IMR-90 (cell line): ENCODE measurements at regions not wholly inside any gene's neighbourhood (a gene's known extent, or its start where the extent isn't known, plus 50 kb on each side); places are given as distances from the start of the nearest gene placed in this dataset.

Experiments used
- ATAC-seq: fragments of 200-7000 bp; cut with Tn5 transposase; 2 replicates; pipeline ENCODE4 v1.9.1; 2020; ENCODE audit warnings: low read depth, mild to moderate bottlenecking, moderate library complexity
- BruUV-seq: library from RNA; stranded (reverse); fragments of 400-500 nt; replicated peaks from 2 replicates; lab custom pipeline; 2021; lab: Mats Ljungman, UMichigan
- CTCF ChIA-PET: fragments of 300-600 bp; formaldehyde crosslinking; extraction: SDS; loops from one replicate; lab custom pipeline; 2021; ENCODE audit warnings: antibody characterized with exemption; lab: Yijun Ruan, JAX
- POLR2A ChIA-PET: fragments of 300-600 bp; sonication (Branson Sonifier 250); formaldehyde crosslinking; loops from one replicate; lab custom pipeline; 2022; ENCODE audit warnings: antibody characterized with exemption; ENCODE audit not compliant: unreplicated experiment; lab: Charles Lee
- DNase-seq: peaks from one replicate; pipeline ENCODE4 v3.0.0; 2013
- H2AFZ ChIP-seq: replicated peaks from 2 replicates; pipeline ENCODE3; 2013; ENCODE audit warnings: low read length, mild to moderate bottlenecking; ENCODE audit not compliant: poor library complexity
- H2AK5ac ChIP-seq: 2 replicates; pipeline ENCODE4 v1.6.1; 2013; ENCODE audit warnings: low read depth, low read length, inconsistent platforms
- H2AK9ac ChIP-seq: replicated peaks from 2 replicates; pipeline ENCODE3; 2013; ENCODE audit warnings: mild to moderate bottlenecking, low read depth, low read length, moderate library complexity; ENCODE audit not compliant: poor library complexity
- H2BK120ac ChIP-seq: 2 replicates; pipeline ENCODE4 v1.6.1; 2013; ENCODE audit warnings: low read depth, low read length, inconsistent platforms
- H2BK15ac ChIP-seq: 3 replicates; pipeline ENCODE4 v1.6.1; 2013; ENCODE audit warnings: low read depth, low read length, inconsistent platforms
- H2BK20ac ChIP-seq: 2 replicates; pipeline ENCODE4 v1.6.1; 2013; ENCODE audit warnings: low read depth, mild to moderate bottlenecking, inconsistent platforms, low read length, moderate library complexity
- H2BK5ac ChIP-seq: 2 replicates; pipeline ENCODE4 v1.6.1; 2013; ENCODE audit warnings: mild to moderate bottlenecking, low read depth, low read length, inconsistent platforms; ENCODE audit not compliant: poor library complexity, severe bottlenecking
- H3K14ac ChIP-seq: replicated peaks from 2 replicates; pipeline ENCODE4 v1.6.1; 2013; ENCODE audit warnings: low read depth, low read length, inconsistent platforms
- H3K18ac ChIP-seq: 2 replicates; pipeline ENCODE4 v1.6.1; 2013; ENCODE audit warnings: low read depth, low read length, control low read depth
- H3K23ac ChIP-seq: 2 replicates; pipeline ENCODE4 v1.6.1; 2013; ENCODE audit warnings: low read depth, low read length, inconsistent platforms
- H3K27ac ChIP-seq: 2 replicates; pipeline ENCODE4 v1.5.1; 2013; ENCODE audit warnings: mild to moderate bottlenecking, control low read depth, low read length; ENCODE audit not compliant: insufficient read depth
- H3K27me3 ChIP-seq: 2 replicates; pipeline ENCODE4 v1.6.1; 2013; ENCODE audit warnings: low read length; ENCODE audit not compliant: control insufficient read depth, insufficient read depth
- H3K36me3 ChIP-seq: 2 replicates; pipeline ENCODE4 v1.6.1; 2013; ENCODE audit warnings: low read length, mixed read lengths; ENCODE audit not compliant: control insufficient read depth, insufficient read depth
- H3K4ac ChIP-seq: 2 replicates; pipeline ENCODE4 v1.6.1; 2013; ENCODE audit warnings: low read depth, low read length, inconsistent platforms
- H3K4me1 ChIP-seq: 2 replicates; pipeline ENCODE4 v1.6.1; 2013; ENCODE audit warnings: low read length, mixed read lengths; ENCODE audit not compliant: control insufficient read depth, insufficient read depth
- H3K4me2 ChIP-seq: 2 replicates; pipeline ENCODE4 v1.6.1; 2013; ENCODE audit warnings: low read depth, mild to moderate bottlenecking, control low read depth, low read length, moderate library complexity
- H3K4me3 ChIP-seq: 2 replicates; pipeline ENCODE4 v1.5.1; 2013; ENCODE audit warnings: low read depth, mild to moderate bottlenecking, control low read depth, low read length, moderate library complexity; ENCODE audit not compliant: insufficient read depth
- H3K56ac ChIP-seq: 2 replicates; pipeline ENCODE4 v1.6.1; 2013; ENCODE audit warnings: low read length, inconsistent platforms; ENCODE audit not compliant: insufficient read depth; ENCODE audit errors: extremely low read depth
- H3K79me1 ChIP-seq, 2 experiments: 2 replicates each; pipeline ENCODE4 v1.6.1; 2013; ENCODE audit warnings: low read length in 2 of 2, inconsistent platforms in 1 of 2, low read depth in 1 of 2
- H3K9ac ChIP-seq: 2 replicates; pipeline ENCODE4 v1.6.1; 2013; ENCODE audit warnings: low read depth, low read length, control low read depth
- H3K9me1 ChIP-seq: 2 replicates; pipeline ENCODE4 v1.6.1; 2013; ENCODE audit warnings: low read length, inconsistent platforms; ENCODE audit not compliant: insufficient read depth
- H3K9me3 ChIP-seq: 2 replicates; pipeline ENCODE4 v1.6.1; 2013; ENCODE audit warnings: low read length; ENCODE audit not compliant: control insufficient read depth, insufficient read depth
- H4K20me1 ChIP-seq: 2 replicates; pipeline ENCODE4 v1.6.1; 2013; ENCODE audit warnings: low read length, inconsistent platforms; ENCODE audit not compliant: insufficient read depth
- H4K5ac ChIP-seq: 2 replicates; pipeline ENCODE4 v1.6.1; 2013; ENCODE audit warnings: mild to moderate bottlenecking, low read depth, low read length, control low read depth
- H4K8ac ChIP-seq, 2 experiments: 2 replicates each; pipeline ENCODE4 v1.6.1; 2013; ENCODE audit warnings: low read depth in 2 of 2, low read length in 2 of 2, control low read depth in 1 of 2, inconsistent platforms in 1 of 2
- H4K91ac ChIP-seq: 2 replicates; pipeline ENCODE4 v1.6.1; 2013; ENCODE audit warnings: low read depth, low read length, inconsistent platforms; ENCODE audit not compliant: insufficient read depth
- BHLHE40 ChIP-seq: fragments of 150-350 bp; IDR thresholded peaks from 2 replicates; pipeline ENCODE4 v1.6.1; 2016; ENCODE audit warnings: mild to moderate bottlenecking, low read depth, low read length
- CEBPB ChIP-seq: IDR thresholded peaks from 2 replicates; pipeline ENCODE4 v1.6.1; 2012; ENCODE audit warnings: low read depth, low read length, improper control_type of control experiment
- MAZ ChIP-seq: IDR thresholded peaks from 2 replicates; pipeline ENCODE4 v1.6.1; 2012; ENCODE audit warnings: low read depth, mild to moderate bottlenecking, low read length, improper control_type of control experiment, moderate library complexity, borderline replicate concordance
- MXI1 ChIP-seq: IDR thresholded peaks from 2 replicates; pipeline ENCODE4 v1.6.1; 2012; ENCODE audit warnings: low read depth, mild to moderate bottlenecking, low read length, moderate library complexity, borderline replicate concordance
- POLR2A ChIP-seq: IDR thresholded peaks from 2 replicates; pipeline ENCODE4 v1.6.1; 2012; ENCODE audit warnings: mild to moderate bottlenecking, low read depth, low read length
- RAD21 ChIP-seq: IDR thresholded peaks from 2 replicates; pipeline ENCODE4 v1.6.1; 2012; ENCODE audit warnings: low read length, improper control_type of control experiment
- SMC3 ChIP-seq: fragments of 150-350 bp; IDR thresholded peaks from 2 replicates; pipeline ENCODE4 v1.6.1; 2016; ENCODE audit warnings: low read depth, mild to moderate bottlenecking, antibody characterized with exemption, low read length, moderate library complexity
- WGBS, 2 experiments: methylation state at CpG; one replicate each; pipeline versions ENCODE4 v1.1.5 to v1.1.7; 2013; ENCODE audit warnings: missing lambda C conversion rate in 2 of 2; ENCODE audit not compliant: insufficient read length in 1 of 2; ENCODE audit errors: extremely low coverage in 2 of 2; 5-methylcytosine and 5-hydroxymethylcytosine counted together
- dilution Hi-C: fragments of 300-500 bp; cut with HindIII; formaldehyde crosslinking; loops from one replicate; pipeline ENCODE4 v1.14.3; 2018; ENCODE audit warnings: low sequenced_read_pairs; ENCODE audit not compliant: unreplicated experiment
- in situ Hi-C: fragments of 300-500 bp; cut with MboI; formaldehyde crosslinking; loops from 3 replicates; pipeline ENCODE4 v1.14.3; 2019; ENCODE audit warnings: low sequenced_read_pairs, inconsistent platforms, mixed read lengths
- intact Hi-C: fragments of 100-400 bp; cut with micrococcal nuclease; formaldehyde crosslinking; loops from 2 replicates; pipeline ENCODE4 v1.10.0; 2022
- TF ChIP-seq, protein P1 (sequence below): conservative IDR thresholded peaks from 2 replicates; pipeline ENCODE4 v1.5.1; 2012; ENCODE audit warnings: mild to moderate bottlenecking, low read depth, low read length, improper control_type of control experiment
- TF ChIP-seq, protein P2 (sequence below): fragments of 150-350 bp; IDR thresholded peaks from 2 replicates; pipeline ENCODE4 v1.6.1; 2017; ENCODE audit warnings: mild to moderate bottlenecking, antibody characterized with exemption, low read length, low read depth

DNA sequence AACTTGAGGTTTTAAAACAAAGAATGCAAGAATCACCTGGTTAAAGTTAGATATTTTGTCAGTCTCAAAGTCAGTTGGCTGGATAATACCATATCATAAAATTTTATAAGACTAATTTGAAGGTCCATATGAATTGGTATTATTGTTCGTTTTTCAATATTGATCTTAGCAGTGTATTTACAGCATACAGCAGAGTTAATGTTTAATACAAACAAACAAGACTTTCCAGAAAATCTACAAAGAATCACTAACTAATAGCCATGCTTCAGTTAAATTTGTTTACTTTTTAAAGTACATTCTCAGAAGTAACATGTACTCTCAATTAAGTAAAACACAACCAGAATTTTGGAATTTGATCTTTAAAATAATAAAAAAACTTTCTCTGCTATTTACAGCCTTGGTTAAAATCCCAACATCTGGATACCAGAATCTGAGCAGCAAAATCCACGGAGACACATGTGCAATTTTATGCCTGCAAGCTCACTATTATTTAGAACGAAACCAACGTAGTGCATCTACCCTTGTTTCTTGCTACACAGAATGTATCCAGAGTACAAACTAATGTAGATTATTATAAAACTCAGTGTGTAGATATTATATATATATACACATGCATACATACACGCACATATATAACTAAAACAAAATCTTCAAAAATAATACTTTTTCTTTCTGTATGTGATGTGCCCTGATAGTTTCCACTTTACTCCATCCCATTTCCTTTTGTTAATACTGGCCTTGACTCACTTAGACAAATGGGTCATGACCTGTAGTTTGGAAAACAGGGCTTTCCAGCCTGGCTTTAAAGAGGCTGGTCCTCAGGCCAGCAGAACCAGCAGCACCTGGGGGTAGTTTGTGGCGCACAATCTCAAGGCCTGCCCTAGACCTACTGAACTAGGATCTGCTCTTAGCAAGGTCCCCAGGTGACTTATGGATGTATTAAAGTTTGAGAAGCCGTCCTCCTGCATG, 63.6 kb upstream of the ERG start (continued):
- TF ChIP-seq, protein P1, sequence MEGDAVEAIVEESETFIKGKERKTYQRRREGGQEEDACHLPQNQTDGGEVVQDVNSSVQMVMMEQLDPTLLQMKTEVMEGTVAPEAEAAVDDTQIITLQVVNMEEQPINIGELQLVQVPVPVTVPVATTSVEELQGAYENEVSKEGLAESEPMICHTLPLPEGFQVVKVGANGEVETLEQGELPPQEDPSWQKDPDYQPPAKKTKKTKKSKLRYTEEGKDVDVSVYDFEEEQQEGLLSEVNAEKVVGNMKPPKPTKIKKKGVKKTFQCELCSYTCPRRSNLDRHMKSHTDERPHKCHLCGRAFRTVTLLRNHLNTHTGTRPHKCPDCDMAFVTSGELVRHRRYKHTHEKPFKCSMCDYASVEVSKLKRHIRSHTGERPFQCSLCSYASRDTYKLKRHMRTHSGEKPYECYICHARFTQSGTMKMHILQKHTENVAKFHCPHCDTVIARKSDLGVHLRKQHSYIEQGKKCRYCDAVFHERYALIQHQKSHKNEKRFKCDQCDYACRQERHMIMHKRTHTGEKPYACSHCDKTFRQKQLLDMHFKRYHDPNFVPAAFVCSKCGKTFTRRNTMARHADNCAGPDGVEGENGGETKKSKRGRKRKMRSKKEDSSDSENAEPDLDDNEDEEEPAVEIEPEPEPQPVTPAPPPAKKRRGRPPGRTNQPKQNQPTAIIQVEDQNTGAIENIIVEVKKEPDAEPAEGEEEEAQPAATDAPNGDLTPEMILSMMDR = no peak

DNA sequence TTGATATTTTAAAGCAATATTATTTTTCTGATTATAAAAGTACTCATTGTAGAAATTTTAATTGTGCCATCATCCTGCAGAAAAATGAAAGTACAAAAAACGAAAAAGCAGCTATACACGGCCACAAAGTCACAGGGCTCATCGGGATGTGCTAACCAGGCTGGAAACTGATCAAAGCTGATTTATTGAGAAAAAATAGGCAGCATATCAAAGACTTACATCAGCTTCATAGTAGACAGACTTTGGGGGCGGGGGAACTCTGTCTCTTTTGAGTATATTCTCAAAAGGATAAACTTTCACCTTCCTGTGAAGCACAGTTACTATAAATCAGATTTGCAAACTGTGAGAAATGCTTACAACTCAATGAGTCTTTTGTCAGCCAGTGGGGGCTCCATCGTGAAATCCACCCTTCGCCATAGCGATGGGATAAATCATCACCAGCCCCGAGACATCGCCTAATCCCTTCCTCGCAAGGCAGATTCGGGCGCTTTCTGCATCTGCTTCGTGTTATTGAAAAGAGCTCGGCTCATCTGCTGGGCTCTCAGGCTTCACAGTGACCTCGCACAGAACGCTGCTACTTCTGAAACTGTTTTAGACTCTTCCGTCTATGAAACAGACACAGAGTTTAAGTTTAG, 69.2 kb upstream of the ERG start:
- H3K9me1 ChIP-seq = no peaks in the 10 kb centered on the region
- no peak overlapping the region for H2AK5ac ChIP-seq
- no TSS peak for BruUV-seq
- peak overlapping the region; percentile 60; the same call in 1 of the 2 replicates for H3K4me2 ChIP-seq
- no peak overlapping the region for H2BK5ac ChIP-seq
- H3K14ac ChIP-seq = no peak overlapping the region
- H4K91ac ChIP-seq = no peak overlapping the region
- H3K27me3 ChIP-seq = peaks cover 20% of the 10 kb centered on the region
- WGBS, 2 experiments = 21% methylated on average over 6 of the region's 17 CpGs; no CpG with 5 or more reads in 1 of the 2 experiments
- ChIA-PET CTCF (no interaction called here), POLR2A (no interaction called here)
- peak; percentile 72 for ATAC-seq
- H2BK15ac ChIP-seq = no peak overlapping the region
- no peak overlapping the region for H3K27ac ChIP-seq
- no peaks in the 10 kb centered on the region for H3K9me3 ChIP-seq
- no peaks in the 10 kb centered on the region for H3K36me3 ChIP-seq
- no peak overlapping the region for H3K18ac ChIP-seq
- no peak overlapping the region for H3K4me3 ChIP-seq
- no peak overlapping the region for H2AFZ ChIP-seq
- intact Hi-C loops = no loop called here
- no peaks in the 10 kb centered on the region for H4K20me1 ChIP-seq
- H4K8ac ChIP-seq = no peak overlapping the region
- no peak overlapping the region for H3K56ac ChIP-seq
- dilution Hi-C loops = no loop called here
- H3K4ac ChIP-seq = no peak overlapping the region
- no peak overlapping the region for H4K5ac ChIP-seq
- in situ Hi-C loops = no loop called here
- no peaks in the 10 kb centered on the region for H3K79me1 ChIP-seq
- no peak overlapping the region for H3K23ac ChIP-seq
- DNase-seq = peak; percentile 6
- no peak overlapping the region for H2AK9ac ChIP-seq
- H2BK120ac ChIP-seq = no peak overlapping the region
- H2BK20ac ChIP-seq = no peak overlapping the region
- H3K4me1 ChIP-seq = no peaks in the 10 kb centered on the region
- H3K9ac ChIP-seq = no peak overlapping the region
- TF ChIP-seq SMC3 (no peak), CEBPB (no peak), MXI1 (no peak), MAZ (no peak), RAD21 (no peak), BHLHE40 (no peak), POLR2A (no peak)
- TF ChIP-seq, protein P2, sequence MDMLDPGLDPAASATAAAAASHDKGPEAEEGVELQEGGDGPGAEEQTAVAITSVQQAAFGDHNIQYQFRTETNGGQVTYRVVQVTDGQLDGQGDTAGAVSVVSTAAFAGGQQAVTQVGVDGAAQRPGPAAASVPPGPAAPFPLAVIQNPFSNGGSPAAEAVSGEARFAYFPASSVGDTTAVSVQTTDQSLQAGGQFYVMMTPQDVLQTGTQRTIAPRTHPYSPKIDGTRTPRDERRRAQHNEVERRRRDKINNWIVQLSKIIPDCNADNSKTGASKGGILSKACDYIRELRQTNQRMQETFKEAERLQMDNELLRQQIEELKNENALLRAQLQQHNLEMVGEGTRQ = no peak
- TF ChIP-seq, protein P1 = no peak
